Caco-2 (cell line): ENCODE measurements at regions not wholly inside any gene's neighbourhood (a gene's known extent, or its start where the extent isn't known, plus 50 kb on each side); places are given as distances from the start of the nearest gene placed in this dataset.

Experiments used
- BruUV-seq: library from RNA; stranded (reverse); fragments of 400-500 nt; replicated peaks from 2 replicates; lab custom pipeline; 2021; lab: Mats Ljungman, UMichigan
- CTCF ChIA-PET: fragments of 300-600 bp; sonication (Branson Sonifier 250); formaldehyde crosslinking; loops from one replicate; lab custom pipeline; 2022; ENCODE audit warnings: antibody characterized with exemption; lab: Charles Lee
- POLR2A ChIA-PET: fragments of 300-600 bp; sonication (Branson Sonifier 250); formaldehyde crosslinking; loops from one replicate; lab custom pipeline; 2022; ENCODE audit warnings: antibody characterized with exemption; lab: Charles Lee
- DNase-seq, 2 experiments: peaks; one replicate each; pipeline versions ENCODE4 v3.0.0 to v3.0.0-alpha.2; 2020 to 2022
- H3K27me3 ChIP-seq: replicated peaks from 2 replicates; pipeline ENCODE4 v1.6.0; 2011; ENCODE audit warnings: low read length; ENCODE audit not compliant: control insufficient read depth, insufficient read depth
- H3K36me3 ChIP-seq: 2 replicates; pipeline ENCODE4 v1.5.1; 2011; ENCODE audit warnings: low read length; ENCODE audit not compliant: control insufficient read depth, insufficient read depth
- H3K4me1 ChIP-seq: fragments of 250-450 bp; sonication (Bioruptor Pico); 2 replicates; pipeline ENCODE4 v1.5.1; 2020; ENCODE audit warnings: mild to moderate bottlenecking
- H3K4me3 ChIP-seq: 2 replicates; pipeline ENCODE4 v1.5.1; 2011; ENCODE audit warnings: low read depth, mild to moderate bottlenecking, control low read depth, low read length
- H3K9me3 ChIP-seq: fragments of 250-450 bp; sonication (Bioruptor Pico); 2 replicates; pipeline ENCODE4 v1.5.1; 2020; ENCODE audit warnings: mild to moderate bottlenecking, moderate library complexity
- H3K27ac Mint-ChIP-seq: one replicate; pipeline ENCODE4 v1.8.0; 2022; ENCODE audit warnings: mixed read lengths; ENCODE audit not compliant: unreplicated experiment
- H3K27me3 Mint-ChIP-seq: one replicate; pipeline ENCODE4 v1.8.0; 2022; ENCODE audit warnings: mixed read lengths; ENCODE audit not compliant: insufficient read depth, unreplicated experiment
- H3K36me3 Mint-ChIP-seq: one replicate; pipeline ENCODE4 v1.8.0; 2022; ENCODE audit warnings: mild to moderate bottlenecking, mixed read lengths; ENCODE audit not compliant: insufficient read depth, unreplicated experiment
- H3K4me1 Mint-ChIP-seq: one replicate; pipeline ENCODE4 v1.8.0; 2022; ENCODE audit warnings: low read depth, mixed read lengths; ENCODE audit not compliant: unreplicated experiment
- H3K4me3 Mint-ChIP-seq: one replicate; pipeline ENCODE4 v1.8.0; 2022; ENCODE audit warnings: mild to moderate bottlenecking, moderate library complexity, mixed read lengths; ENCODE audit not compliant: unreplicated experiment
- H3K9me3 Mint-ChIP-seq: one replicate; pipeline ENCODE4 v1.8.0; 2022; ENCODE audit warnings: mixed read lengths; ENCODE audit not compliant: unreplicated experiment
- intact Hi-C: fragments of 100-400 bp; cut with micrococcal nuclease; formaldehyde crosslinking; loops from one replicate; pipeline ENCODE4 v1.10.0; 2022; ENCODE audit not compliant: unreplicated experiment
- TF ChIP-seq, protein P1 (sequence below), 2 experiments: fragments of 200-600 bp in 1 of 2; IDR thresholded peaks; 1 replicate in 1 of 2; 2 replicates in 1 of 2; pipeline versions ENCODE4 v1.5.1 to v1.8.0; 2011 to 2022; ENCODE audit warnings: antibody characterized with exemption in 1 of 2, control low read depth in 1 of 2, inconsistent platforms in 1 of 2, low read depth in 1 of 2, low read length in 1 of 2, mild to moderate bottlenecking in 1 of 2, moderate library complexity in 1 of 2; ENCODE audit not compliant: insufficient read depth in 1 of 2, severe bottlenecking in 1 of 2, unreplicated experiment in 1 of 2

DNA sequence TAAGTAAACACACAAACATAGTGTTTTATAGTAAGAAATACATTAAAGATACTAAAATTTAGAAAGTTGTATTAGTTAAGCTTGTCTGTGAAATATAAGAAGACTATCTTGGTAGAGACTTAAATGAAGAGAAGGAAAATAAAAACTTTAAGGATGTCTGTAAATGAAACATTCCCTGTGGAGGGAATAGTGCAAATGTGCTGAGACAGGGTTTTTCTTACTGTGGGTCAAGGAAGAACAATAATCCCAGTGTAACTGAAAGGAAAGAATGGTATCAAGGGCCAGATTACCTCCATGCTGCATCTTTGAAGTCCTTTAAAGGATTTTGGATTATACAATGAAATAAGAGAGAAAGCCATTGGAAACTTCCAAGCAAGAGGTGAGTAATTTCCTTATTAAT is 547.5 kb upstream of the PCDH15 start:
- CTCF ChIA-PET: no interaction called here
- POLR2A ChIA-PET: no interaction called here
- no peak overlapping the region for H3K4me3 ChIP-seq
- H3K9me3 ChIP-seq: no peaks in the 10 kb centered on the region
- no peaks in the 10 kb centered on the region for H3K4me1 ChIP-seq
- Mint-ChIP-seq H3K27me3 (peaks cover 2% of the 10 kb centered on the region), H3K4me1 (no peaks in the 10 kb centered on the region), H3K9me3 (no peaks in the 10 kb centered on the region), H3K36me3 (no peaks in the 10 kb centered on the region), H3K4me3 (no peak overlapping the region), H3K27ac (no peak overlapping the region)
- H3K27me3 ChIP-seq: no peaks in the 10 kb centered on the region
- intact Hi-C loops: no loop called here
- no peak for DNase-seq
- no peaks in the 10 kb centered on the region for H3K36me3 ChIP-seq
- TF ChIP-seq, protein P1, sequence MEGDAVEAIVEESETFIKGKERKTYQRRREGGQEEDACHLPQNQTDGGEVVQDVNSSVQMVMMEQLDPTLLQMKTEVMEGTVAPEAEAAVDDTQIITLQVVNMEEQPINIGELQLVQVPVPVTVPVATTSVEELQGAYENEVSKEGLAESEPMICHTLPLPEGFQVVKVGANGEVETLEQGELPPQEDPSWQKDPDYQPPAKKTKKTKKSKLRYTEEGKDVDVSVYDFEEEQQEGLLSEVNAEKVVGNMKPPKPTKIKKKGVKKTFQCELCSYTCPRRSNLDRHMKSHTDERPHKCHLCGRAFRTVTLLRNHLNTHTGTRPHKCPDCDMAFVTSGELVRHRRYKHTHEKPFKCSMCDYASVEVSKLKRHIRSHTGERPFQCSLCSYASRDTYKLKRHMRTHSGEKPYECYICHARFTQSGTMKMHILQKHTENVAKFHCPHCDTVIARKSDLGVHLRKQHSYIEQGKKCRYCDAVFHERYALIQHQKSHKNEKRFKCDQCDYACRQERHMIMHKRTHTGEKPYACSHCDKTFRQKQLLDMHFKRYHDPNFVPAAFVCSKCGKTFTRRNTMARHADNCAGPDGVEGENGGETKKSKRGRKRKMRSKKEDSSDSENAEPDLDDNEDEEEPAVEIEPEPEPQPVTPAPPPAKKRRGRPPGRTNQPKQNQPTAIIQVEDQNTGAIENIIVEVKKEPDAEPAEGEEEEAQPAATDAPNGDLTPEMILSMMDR (IDR thresholded peaks at IDR 0.05; ENCODE audit: insufficient read depth in 1 of 2, low read depth in 1 of 2, low read length in 1 of 2, severe bottlenecking in 1 of 2, unreplicated experiment in 1 of 2): no peak
- no TSS peak for BruUV-seq

DNA sequence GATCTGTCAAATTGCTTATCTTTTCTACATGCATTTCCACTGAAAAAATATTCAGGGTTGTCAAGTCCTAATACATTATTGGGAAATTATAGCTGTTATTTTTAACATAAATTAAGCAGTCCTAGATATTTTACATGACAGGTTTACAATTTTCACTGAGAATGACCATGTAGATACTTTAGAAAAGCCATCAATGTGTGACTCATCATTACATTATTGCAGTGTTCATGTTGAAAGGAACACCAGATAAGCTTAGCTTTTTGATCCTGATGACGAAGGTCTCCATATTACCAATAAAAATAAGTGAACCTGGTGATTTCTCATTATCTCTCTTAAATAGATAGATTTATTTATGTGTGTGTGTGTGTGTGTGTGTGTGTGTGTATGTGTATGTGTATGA is 529.5 kb upstream of the PCDH15 start:
- Mint-ChIP-seq H3K4me3 (no peak overlapping the region), H3K4me1 (no peaks in the 10 kb centered on the region), H3K27me3 (peaks cover 3% of the 10 kb centered on the region), H3K9me3 (no peaks in the 10 kb centered on the region), H3K36me3 (no peaks in the 10 kb centered on the region), H3K27ac (no peak overlapping the region)
- ChIA-PET POLR2A (no interaction called here), CTCF (no interaction called here)
- Histone ChIP-seq H3K4me3 (no peak overlapping the region), H3K36me3 (no peaks in the 10 kb centered on the region), H3K27me3 (no peaks in the 10 kb centered on the region), H3K9me3 (no peaks in the 10 kb centered on the region; the same call in 1 of the 2 replicates), H3K4me1 (no peaks in the 10 kb centered on the region)
- TF ChIP-seq, protein P1 (IDR thresholded peaks at IDR 0.05; ENCODE audit: insufficient read depth in 1 of 2, low read depth in 1 of 2, low read length in 1 of 2, severe bottlenecking in 1 of 2, unreplicated experiment in 1 of 2): no peak
- no TSS peak for BruUV-seq
- intact Hi-C loops: no loop called here
- no peak for DNase-seq

DNA sequence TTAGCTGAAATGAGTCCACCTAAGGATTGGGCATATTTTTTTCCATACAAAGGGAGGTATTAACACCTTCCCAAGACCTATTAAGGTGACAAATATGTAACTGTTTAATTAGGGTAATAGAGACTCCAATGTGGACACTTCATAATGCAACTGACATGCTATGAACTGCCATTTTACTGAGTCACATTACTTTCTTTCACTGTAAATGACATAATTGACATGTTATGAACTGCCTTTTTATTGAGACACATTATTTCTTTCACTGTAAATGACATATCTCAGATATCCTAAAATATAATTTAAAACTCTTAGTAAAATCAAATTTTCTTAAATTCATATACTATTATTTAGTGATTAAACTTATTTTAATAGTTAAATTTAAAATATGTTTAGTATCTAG is 528.8 kb upstream of the PCDH15 start:
- DNase-seq: no peak
- Mint-ChIP-seq H3K4me3 (no peak overlapping the region), H3K9me3 (no peaks in the 10 kb centered on the region), H3K36me3 (no peaks in the 10 kb centered on the region), H3K27ac (no peak overlapping the region), H3K27me3 (no peaks in the 10 kb centered on the region), H3K4me1 (no peaks in the 10 kb centered on the region)
- POLR2A ChIA-PET: no interaction called here
- CTCF ChIA-PET: no interaction called here
- H3K4me1 ChIP-seq: no peaks in the 10 kb centered on the region
- H3K9me3 ChIP-seq: no peaks in the 10 kb centered on the region; the same call in 1 of the 2 replicates
- H3K4me3 ChIP-seq: no peak overlapping the region
- intact Hi-C loops: no loop called here
- no TSS peak for BruUV-seq
- TF ChIP-seq, protein P1 (IDR thresholded peaks at IDR 0.05; ENCODE audit: insufficient read depth in 1 of 2, low read depth in 1 of 2, low read length in 1 of 2, severe bottlenecking in 1 of 2, unreplicated experiment in 1 of 2): no peak
- no peaks in the 10 kb centered on the region for H3K27me3 ChIP-seq
- H3K36me3 ChIP-seq: no peaks in the 10 kb centered on the region
